Nephron progenitor cell (in vitro differentiated cells): ENCODE measurements at regions not wholly inside any gene's neighbourhood (a gene's known extent, or its start where the extent isn't known, plus 50 kb on each side); places are given as distances from the start of the nearest gene placed in this dataset.

Source experiments
- DNase-seq: peaks from one replicate; pipeline ENCODE4 v3.0.0; 2021
- H3K27ac Mint-ChIP-seq: 2 replicates; pipeline ENCODE4 v1.8.0; 2021; ENCODE audit warnings: mild to moderate bottlenecking, moderate library complexity, mixed read lengths
- H3K27me3 Mint-ChIP-seq: 2 replicates; pipeline ENCODE4 v1.8.0; 2021; ENCODE audit warnings: mild to moderate bottlenecking, low read depth, mixed read lengths; ENCODE audit not compliant: poor library complexity
- H3K36me3 Mint-ChIP-seq: 2 replicates; pipeline ENCODE4 v1.8.0; 2021; ENCODE audit warnings: low read depth, mixed read lengths
- H3K4me1 Mint-ChIP-seq: 2 replicates; pipeline ENCODE4 v1.8.0; 2021; ENCODE audit warnings: mixed read lengths
- H3K4me3 Mint-ChIP-seq: 2 replicates; pipeline ENCODE4 v1.8.0; 2021; ENCODE audit warnings: mild to moderate bottlenecking, moderate library complexity, mixed read lengths
- H3K9me3 Mint-ChIP-seq: 2 replicates; pipeline ENCODE4 v1.8.0; 2021; ENCODE audit warnings: mild to moderate bottlenecking, moderate library complexity, mixed read lengths
- TF ChIP-seq, protein P1 (sequence below): fragments of 200-600 bp; sonication (generic); IDR thresholded peaks from 2 replicates; pipeline ENCODE4 v1.5.0; 2021; ENCODE audit warnings: antibody characterized with exemption

DNA sequence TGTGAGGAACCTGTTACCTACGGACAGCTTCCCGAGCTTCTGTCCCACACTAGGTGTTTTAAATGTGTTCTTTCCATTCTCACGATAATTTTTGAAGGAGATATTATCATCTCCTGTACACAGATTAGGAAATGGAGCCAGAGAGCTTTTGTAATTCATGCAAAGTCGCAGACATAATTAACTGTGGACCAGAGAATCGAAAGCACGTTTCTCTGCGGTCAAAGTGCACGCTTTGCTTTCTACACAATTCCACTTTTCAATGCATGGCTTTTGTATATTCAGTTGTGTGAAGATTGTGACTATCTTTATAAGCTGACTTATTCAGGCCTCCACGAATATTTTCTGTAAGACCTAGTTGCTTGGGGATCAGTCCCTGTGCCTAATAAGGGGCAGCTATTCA, 81.7 kb upstream of the SLC10A2 start:
- TF ChIP-seq, protein P1, sequence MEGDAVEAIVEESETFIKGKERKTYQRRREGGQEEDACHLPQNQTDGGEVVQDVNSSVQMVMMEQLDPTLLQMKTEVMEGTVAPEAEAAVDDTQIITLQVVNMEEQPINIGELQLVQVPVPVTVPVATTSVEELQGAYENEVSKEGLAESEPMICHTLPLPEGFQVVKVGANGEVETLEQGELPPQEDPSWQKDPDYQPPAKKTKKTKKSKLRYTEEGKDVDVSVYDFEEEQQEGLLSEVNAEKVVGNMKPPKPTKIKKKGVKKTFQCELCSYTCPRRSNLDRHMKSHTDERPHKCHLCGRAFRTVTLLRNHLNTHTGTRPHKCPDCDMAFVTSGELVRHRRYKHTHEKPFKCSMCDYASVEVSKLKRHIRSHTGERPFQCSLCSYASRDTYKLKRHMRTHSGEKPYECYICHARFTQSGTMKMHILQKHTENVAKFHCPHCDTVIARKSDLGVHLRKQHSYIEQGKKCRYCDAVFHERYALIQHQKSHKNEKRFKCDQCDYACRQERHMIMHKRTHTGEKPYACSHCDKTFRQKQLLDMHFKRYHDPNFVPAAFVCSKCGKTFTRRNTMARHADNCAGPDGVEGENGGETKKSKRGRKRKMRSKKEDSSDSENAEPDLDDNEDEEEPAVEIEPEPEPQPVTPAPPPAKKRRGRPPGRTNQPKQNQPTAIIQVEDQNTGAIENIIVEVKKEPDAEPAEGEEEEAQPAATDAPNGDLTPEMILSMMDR = no peak
- H3K27ac Mint-ChIP-seq = no peak overlapping the region
- H3K36me3 Mint-ChIP-seq = no peaks in the 10 kb centered on the region
- no peaks in the 10 kb centered on the region for H3K4me1 Mint-ChIP-seq
- no peaks in the 10 kb centered on the region for H3K9me3 Mint-ChIP-seq
- no peak for DNase-seq
- no peaks in the 10 kb centered on the region for H3K27me3 Mint-ChIP-seq
- H3K4me3 Mint-ChIP-seq = no peak overlapping the region

DNA sequence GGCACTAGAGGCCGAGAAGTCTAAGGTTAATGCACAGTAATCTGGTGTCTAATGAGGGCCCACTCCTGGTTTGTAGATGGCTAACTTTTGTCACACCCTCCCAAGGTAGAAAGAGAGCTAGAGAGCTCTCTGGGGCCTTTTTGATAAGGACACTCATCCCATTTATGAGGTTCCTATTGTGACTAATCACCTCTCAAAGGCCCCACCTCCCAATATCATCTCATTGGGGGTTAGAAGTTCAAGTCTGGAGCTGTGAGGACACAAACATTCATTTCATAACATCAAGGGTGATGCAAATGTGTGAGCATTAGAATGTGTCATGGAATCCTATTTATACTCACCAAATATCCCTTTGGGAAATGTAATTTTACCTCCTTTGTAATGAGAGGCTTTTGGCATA, 79.2 kb upstream of the SLC10A2 start:
- no peaks in the 10 kb centered on the region for H3K36me3 Mint-ChIP-seq
- TF ChIP-seq, protein P1 = no peak
- no peaks in the 10 kb centered on the region for H3K27me3 Mint-ChIP-seq
- no peak overlapping the region for H3K4me3 Mint-ChIP-seq
- no peaks in the 10 kb centered on the region for H3K9me3 Mint-ChIP-seq
- no peak overlapping the region for H3K27ac Mint-ChIP-seq
- no peak for DNase-seq
- no peaks in the 10 kb centered on the region for H3K4me1 Mint-ChIP-seq

- Mint-ChIP-seq H3K27me3 (no peaks in the 10 kb centered on the region), H3K4me1 (no peaks in the 10 kb centered on the region), H3K36me3 (no peaks in the 10 kb centered on the region), H3K4me3 (no peak overlapping the region), H3K27ac (no peak overlapping the region), H3K9me3 (no peaks in the 10 kb centered on the region)
- DNase-seq = no peak
- TF ChIP-seq, protein P1 = no peak
These were observed 77.2 kb upstream of the SLC10A2 start for GRCh38 chr13:103143432-103143831.

- no peaks in the 10 kb centered on the region for H3K27me3 Mint-ChIP-seq
- no peaks in the 10 kb centered on the region for H3K9me3 Mint-ChIP-seq
These were observed 75.9 kb upstream of the SLC10A2 start for GRCh38 chr13:103142151-103142550.

GRCh38 chr13:103140001-103140671, 73.9 kb upstream of the SLC10A2 start:
- peaks cover 5% of the 10 kb centered on the region for H3K4me1 Mint-ChIP-seq
- DNase-seq = no peak
- no peak overlapping the region for H3K27ac Mint-ChIP-seq
- H3K4me3 Mint-ChIP-seq = no peak overlapping the region
- H3K9me3 Mint-ChIP-seq = no peaks in the 10 kb centered on the region
- no peaks in the 10 kb centered on the region for H3K36me3 Mint-ChIP-seq
- H3K27me3 Mint-ChIP-seq = no peaks in the 10 kb centered on the region
- TF ChIP-seq, protein P1 = peak; percentile 45

More at GRCh38 chr13:103142151-103142550, 75.9 kb upstream of the SLC10A2 start:
- TF ChIP-seq, protein P1 = no peak
- DNase-seq = no peak
- H3K4me1 Mint-ChIP-seq = no peaks in the 10 kb centered on the region
- H3K27ac Mint-ChIP-seq = no peak overlapping the region
- H3K4me3 Mint-ChIP-seq = no peak overlapping the region
- no peaks in the 10 kb centered on the region for H3K36me3 Mint-ChIP-seq

DNA sequence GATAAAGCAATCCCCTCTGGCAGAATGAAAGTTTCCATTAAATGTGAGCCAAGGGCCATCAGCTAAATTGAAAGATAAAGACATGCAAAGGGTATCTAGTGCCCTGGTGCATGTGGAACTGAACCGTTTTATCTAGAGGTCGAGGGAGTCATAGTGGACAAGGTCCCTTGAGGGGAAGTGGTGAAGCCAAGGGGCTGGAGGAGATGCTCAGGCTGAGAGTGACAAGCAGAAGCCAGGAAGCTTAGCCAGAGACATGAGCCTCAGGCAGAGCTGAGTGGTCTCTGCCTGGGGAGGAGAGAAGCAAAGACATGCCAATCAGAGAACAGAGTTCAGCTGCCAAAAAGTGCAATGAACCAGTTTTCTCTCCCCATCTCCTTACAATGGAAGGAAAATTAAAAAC, 68.1 kb upstream of the SLC10A2 start:
- no peak overlapping the region for H3K4me3 Mint-ChIP-seq
- H3K9me3 Mint-ChIP-seq = no peaks in the 10 kb centered on the region
- H3K4me1 Mint-ChIP-seq = peaks cover 13% of the 10 kb centered on the region
- H3K27ac Mint-ChIP-seq = no peak overlapping the region
- no peaks in the 10 kb centered on the region for H3K36me3 Mint-ChIP-seq
- H3K27me3 Mint-ChIP-seq = peaks cover 3% of the 10 kb centered on the region
- TF ChIP-seq, protein P1 = no peak
- no peak for DNase-seq
